SIG-M5 (cell line): ENCODE measurements at regions not wholly inside any gene's neighbourhood (a gene's known extent, or its start where the extent isn't known, plus 50 kb on each side); places are given as distances from the start of the nearest gene placed in this dataset.

Experiments
- DNase-seq: peaks from one replicate; lab custom pipeline; 2025; lab: John Stamatoyannopoulos, UW

- DNase-seq, result peak; percentile 57
These were observed 198.9 kb upstream of the LPP start for GRCh38 chr3:187954873-187955586.

GRCh38 chr3:187955587-187955952 is 198.4 kb upstream of the LPP start:
- DNase-seq, result no peak

DNA sequence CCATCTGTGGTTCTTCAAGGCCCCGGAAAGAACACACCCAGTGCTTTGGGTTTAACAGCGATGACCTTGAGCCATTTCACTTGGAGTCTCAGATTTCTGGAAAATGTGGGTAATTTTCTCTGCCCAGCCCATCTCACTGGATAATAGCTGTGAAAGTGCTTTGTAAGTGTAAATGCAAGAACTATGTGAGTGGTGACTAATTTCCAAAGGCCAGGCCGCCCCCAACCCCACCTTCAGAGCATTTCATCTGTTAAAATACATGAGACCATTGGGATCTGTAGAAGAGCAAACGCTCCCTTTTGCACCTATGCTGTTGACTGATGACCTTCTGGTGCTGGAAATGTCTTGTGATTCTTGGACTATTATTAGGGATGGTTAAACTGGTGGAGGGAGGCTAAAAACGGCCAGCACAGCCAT is 196.8 kb upstream of the LPP start:
- no peak for DNase-seq

DNA sequence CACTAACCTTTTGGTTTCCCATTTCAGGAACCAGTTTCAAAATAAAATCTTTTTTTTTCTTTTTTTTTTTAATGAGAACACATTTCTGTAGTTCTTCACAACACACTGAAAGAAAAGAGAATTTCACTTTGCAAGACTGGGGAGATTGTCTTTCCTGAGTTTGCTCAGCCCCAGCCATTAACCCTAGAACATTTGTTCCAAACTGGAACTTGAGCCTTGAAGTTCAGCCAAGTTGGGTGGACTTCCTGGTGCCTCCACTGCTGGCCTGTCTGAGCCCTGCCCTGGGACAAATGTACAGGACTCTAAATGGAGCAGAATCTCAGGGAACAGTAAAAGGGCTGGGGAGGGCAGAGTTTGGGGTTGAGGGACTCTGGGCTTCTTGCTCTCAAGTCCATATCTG is 196.4 kb upstream of the LPP start:
- no peak for DNase-seq

- no peak for DNase-seq
These were observed 195.4 kb upstream of the LPP start for GRCh38 chr3:187958432-187959003.

DNA sequence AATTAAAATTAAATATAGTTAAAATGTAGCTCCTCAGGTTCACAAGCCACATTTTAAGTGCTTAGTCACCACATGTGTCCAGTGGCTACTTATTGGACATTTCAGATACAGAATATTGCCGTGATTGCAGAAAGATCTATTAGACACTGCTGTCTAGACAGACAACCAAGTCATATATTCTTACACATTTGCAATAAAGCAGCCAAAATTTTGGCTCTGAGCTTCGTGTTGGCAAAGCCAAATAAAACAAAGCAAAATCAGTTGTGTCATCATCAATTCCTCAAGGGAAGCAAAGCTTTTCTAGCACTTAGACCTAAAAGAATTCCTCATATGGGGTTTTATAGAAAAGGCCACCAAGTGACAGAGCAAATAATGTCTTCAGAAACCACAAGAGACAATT is 193.1 kb upstream of the LPP start:
- DNase-seq, result no peak

DNA sequence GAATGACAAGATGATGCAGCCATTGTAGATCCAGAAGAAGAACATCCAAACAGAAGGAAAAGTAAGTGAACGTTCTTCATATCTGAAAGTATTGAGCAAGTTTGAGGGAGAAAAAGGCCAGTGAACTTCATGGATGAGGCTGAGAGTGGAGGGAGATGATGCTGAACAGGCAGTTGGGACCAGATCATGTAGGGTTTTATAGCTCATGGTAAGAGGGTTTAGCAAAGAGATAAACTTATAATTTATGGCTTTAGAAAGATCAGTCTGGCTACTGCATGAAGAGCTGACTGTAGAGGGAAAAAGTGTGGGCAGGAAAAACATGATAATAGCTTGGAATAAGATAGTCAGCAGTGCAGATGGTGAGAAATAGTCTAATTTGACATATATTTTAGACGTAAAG is 192.6 kb upstream of the LPP start:
- DNase-seq, result no peak

GRCh38 chr3:187963003-187963676 is 190.8 kb upstream of the LPP start:
- no peak for DNase-seq

DNA sequence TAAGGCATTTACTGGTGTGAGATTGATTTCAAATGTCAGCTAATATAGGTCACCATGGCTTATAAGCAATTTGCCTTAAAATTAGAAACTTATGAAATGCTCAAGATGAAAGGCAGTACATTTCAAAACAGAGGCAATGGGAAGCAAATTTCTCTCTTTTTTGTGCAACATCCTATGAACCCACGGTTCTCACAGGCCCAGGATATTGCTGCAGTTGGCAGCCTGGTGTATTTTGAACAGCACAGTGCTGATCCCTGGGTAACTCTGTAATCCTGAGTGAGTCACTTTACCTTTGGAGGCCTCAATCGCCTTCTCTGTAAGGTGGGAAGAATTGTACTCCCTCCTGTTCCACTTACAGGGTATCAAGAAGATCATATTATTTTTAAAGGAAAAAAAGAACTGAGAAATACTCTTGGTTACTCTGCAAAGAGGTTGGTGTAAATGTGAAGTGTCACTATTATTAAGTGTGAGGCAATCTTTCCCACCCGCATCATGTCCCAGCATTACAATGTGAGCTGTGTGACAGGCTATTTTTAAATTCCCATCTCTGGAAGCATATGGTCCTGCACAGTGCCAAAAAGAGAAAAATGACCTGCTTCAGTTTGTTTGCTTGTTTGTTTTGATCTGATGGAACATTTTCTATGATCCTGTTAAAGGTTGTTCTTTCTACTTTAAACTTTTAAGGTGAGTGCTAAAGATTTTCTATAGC is 190.1 kb upstream of the LPP start:
- peak; percentile 36 for DNase-seq

DNA sequence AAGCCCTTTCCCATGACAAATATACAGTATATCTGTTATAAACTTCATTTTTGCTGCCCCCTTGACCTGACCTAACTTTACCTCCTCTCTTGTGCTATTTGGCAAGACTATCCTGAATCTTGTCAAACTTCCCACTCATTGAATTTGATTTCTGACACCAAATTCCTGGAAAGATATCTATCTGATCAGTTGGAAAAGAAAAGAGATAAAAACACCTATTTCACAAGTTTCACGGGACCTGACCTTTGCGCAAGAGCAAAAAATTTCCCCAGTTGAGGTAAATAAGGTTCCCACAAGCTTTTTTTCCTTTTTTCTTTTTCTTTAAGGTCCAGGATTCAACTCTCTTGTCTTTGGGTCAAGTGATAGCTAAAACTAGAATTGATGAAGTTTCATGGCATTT is 189.2 kb upstream of the LPP start:
- no peak for DNase-seq

DNA sequence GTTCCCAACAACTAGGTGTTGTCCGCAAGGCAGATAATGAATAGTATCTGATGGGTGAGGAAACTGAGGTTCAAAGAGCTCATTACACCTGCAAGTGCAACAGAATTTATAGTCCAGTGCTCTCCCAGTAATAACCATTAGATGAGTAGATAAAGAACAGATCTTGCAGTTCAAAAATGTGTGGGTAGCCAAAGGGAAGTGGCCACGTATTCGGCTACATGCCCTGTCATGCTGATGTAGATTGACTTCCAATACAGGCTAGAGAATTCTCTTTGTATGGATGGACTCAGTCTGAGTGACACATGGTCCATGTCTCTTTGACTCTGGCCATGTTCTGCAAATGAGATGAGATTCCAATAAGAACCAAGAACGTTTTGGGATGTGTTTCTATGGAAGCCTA is 187.9 kb upstream of the LPP start:
- no peak for DNase-seq

GRCh38 chr3:187966636-187967406 is 187.1 kb upstream of the LPP start:
- DNase-seq, result no peak

GRCh38 chr3:187967993-187968392 is 186.0 kb upstream of the LPP start:
- DNase-seq, result no peak

GRCh38 chr3:187968883-187969580 is 184.9 kb upstream of the LPP start:
- DNase-seq, result peak; percentile 78

DNA sequence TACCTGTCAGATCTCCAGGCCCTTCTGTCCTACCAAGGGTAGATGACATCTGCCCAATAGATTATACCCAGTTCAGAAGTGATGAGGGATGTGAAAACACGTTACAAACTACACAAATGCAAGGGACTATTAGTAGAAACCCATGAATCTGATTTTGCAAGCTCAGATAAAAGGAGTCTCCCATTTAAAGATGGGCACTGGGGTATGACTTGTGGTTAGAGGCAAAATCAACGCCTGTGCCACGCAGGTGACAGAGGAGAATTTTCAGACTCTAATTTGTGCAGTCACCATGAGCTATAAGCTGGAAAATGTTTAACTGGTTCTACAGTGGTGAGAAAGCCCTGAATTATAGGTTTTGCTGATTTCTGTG is 184.4 kb upstream of the LPP start:
- no peak for DNase-seq

- no peak for DNase-seq
These were observed 183.9 kb upstream of the LPP start for GRCh38 chr3:187970106-187970505.

DNA sequence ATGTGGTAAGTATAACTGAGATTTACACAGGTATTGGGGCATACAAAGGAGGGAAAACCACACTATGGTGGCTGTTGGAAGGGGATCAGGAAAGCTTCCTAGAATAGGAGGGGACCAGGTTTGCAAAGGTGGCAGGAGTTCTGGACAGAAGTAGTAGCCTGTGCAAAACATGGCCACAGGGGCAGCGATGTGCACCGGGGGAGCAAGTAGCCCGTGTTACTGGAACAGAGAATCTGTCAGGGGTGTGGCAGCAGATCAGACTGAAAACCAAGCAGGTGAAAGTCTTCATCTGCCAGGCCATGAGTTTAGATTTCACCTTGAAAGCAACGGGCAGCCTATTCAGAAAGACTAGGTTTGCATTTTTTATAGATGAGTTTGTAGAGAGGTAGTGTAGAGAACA is 182.3 kb upstream of the LPP start:
- no peak for DNase-seq

DNA sequence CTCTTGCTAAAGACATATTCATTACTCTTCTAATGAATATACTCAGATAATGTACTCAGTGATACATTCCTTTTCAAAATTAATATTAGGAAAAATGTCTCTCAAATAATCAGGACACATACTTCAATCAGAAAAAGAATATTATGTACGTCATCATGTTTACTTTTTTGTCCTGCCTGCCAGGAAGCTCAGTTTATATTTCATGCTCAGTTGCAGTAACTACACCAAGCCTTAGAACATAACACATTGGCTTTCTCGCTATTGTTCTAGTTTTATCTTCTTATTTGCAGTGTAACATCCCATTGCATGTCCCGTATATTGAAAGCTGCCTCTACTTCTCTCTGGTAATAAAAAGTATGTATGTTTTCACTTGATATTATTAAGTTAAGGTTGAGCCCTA is 181.5 kb upstream of the LPP start:
- DNase-seq, result no peak

DNA sequence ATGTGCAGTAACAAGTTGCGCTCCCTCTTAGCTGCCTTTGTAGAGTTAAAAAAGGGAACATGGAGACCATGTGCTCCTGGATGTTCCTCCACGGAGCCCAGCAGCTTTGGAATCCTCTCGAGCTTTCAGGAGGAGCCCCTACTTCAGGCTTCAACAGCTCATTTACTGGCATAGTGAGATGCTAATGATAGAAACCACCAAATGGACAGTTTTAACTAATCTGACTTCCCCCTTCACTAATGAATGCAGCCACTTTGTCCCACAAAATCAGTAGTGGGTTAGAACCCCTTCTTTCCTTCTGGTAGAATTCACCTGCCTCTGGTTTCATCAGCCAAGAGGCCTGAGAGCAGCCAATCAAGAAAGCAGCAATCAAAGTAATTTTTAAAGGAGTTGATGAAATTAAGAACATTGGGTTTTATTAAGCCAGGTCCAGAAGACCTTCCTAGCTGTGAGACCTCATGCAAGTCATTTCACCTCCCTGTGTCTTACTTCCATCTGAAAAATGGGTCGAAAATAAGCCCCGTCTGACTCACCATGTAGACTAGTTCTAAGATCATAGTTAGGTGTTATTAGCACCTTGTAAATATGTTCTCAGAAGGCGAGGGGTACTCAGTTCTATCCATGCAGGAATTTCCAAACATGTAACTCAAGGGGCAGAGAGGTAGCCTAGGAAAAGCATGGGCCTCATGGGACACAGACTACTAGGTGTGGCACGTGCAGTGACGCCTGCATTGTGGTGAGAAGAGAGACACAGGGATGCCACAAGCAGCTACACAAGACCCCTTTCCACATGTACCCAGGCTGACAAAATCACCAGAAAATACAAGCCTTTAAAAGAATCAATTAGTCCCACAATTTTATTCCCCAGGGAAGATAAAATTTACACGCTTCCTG is 179.7 kb upstream of the LPP start:
- DNase-seq, result no peak

DNA sequence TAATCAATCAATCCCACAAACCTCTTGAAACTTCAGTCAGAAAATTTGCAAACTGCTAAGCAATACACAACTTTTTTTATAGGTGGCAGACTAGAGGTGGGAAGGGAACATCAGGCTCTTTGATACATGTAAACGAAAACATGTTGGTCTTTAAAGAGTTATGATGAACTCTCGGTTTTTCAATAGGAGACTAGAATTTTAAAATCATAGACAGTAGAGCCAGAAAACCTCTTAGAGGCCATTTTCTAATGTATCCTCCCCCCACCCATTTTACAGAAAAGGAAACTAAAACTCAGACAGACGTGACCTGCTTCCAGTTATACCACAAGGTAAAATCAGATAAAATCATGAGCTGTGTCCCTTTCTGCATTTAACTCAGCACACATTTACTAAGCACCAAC is 179.1 kb upstream of the LPP start:
- no peak for DNase-seq
